ENCODE measurements at regions not wholly inside any gene's neighbourhood (a gene's known extent, or its start where the extent isn't known, plus 50 kb on each side); places are given as distances from the start of the nearest gene placed in this dataset.

- Histone ChIP-seq H3K14ac (ENCODE audit: low read length in 2 of 2) (no peak overlapping the region), H3K18ac (ENCODE audit: low read depth in 1 of 2, low read length in 2 of 2) (no peak overlapping the region), H3K27ac (ENCODE audit: low read length, poor library complexity, severe bottlenecking) (no peak overlapping the region), H3K9me3 (ENCODE audit: control insufficient read depth, low read length) (no peaks in the 10 kb centered on the region), H2AFZ (ENCODE audit: low read depth, low read length) (no peak overlapping the region), H3K4me3 (ENCODE audit: insufficient read depth in 1 of 2, low read depth in 1 of 2, low read length in 2 of 2) (no peak overlapping the region), H2BK15ac (ENCODE audit: low read depth, poor library complexity, severe bottlenecking) (no peak overlapping the region), H3K23ac (ENCODE audit: low read length in 2 of 2) (no peak overlapping the region), H3K4ac (ENCODE audit: low read depth in 1 of 2, low read length in 2 of 2) (no peak overlapping the region), H2AK5ac (ENCODE audit: low read length, severe bottlenecking) (no peak overlapping the region), H2BK12ac (ENCODE audit: low read length in 2 of 2) (no peak overlapping the region), H3K9ac (ENCODE audit: low read length) (no peak overlapping the region), H3K36me3 (ENCODE audit: control insufficient read depth in 1 of 2, insufficient read depth in 2 of 2, low read depth in 1 of 2, low read length in 2 of 2) (no peaks in the 10 kb centered on the region), H3K4me2 (ENCODE audit: low read length, poor library complexity, severe bottlenecking) (no peak overlapping the region), H2BK5ac (ENCODE audit: low read depth, low read length, poor library complexity, severe bottlenecking) (no peak overlapping the region), H2BK120ac (ENCODE audit: low read depth, low read length) (no peak overlapping the region), H4K8ac (ENCODE audit: low read length) (no peak overlapping the region), H4K91ac (ENCODE audit: low read length) (no peak overlapping the region), H3K27me3 (ENCODE audit: control insufficient read depth in 1 of 2, insufficient read depth in 1 of 2, low read length in 2 of 2) (no peaks in the 10 kb centered on the region), H3K79me1 (replicated peaks; ENCODE audit: low read length, poor library complexity, severe bottlenecking) (no peaks in the 10 kb centered on the region), H3K4me1 (ENCODE audit: control insufficient read depth, insufficient read depth, low read depth, low read length) (no peaks in the 10 kb centered on the region)
- WGBS, result 70% methylated on average over 4 of the region's 5 CpGs
- DNase-seq, result no peak
These were observed 146.2 kb upstream of the PWP1 start for GRCh38 chr12:107539196-107539939.

- Histone ChIP-seq H2BK5ac (ENCODE audit: low read depth, low read length, poor library complexity, severe bottlenecking) (no peak overlapping the region), H3K4me1 (ENCODE audit: control insufficient read depth, insufficient read depth, low read depth, low read length) (no peaks in the 10 kb centered on the region), H3K4me2 (ENCODE audit: low read length, poor library complexity, severe bottlenecking) (no peak overlapping the region), H2AFZ (ENCODE audit: low read depth, low read length) (no peak overlapping the region), H3K9ac (ENCODE audit: low read length) (no peak overlapping the region), H3K18ac (ENCODE audit: low read depth in 1 of 2, low read length in 2 of 2) (no peak overlapping the region), H3K9me3 (ENCODE audit: control insufficient read depth, low read length) (no peaks in the 10 kb centered on the region), H3K79me1 (replicated peaks; ENCODE audit: low read length, poor library complexity, severe bottlenecking) (no peaks in the 10 kb centered on the region), H2AK5ac (ENCODE audit: low read length, severe bottlenecking) (no peak overlapping the region), H3K27me3 (ENCODE audit: control insufficient read depth in 1 of 2, insufficient read depth in 1 of 2, low read length in 2 of 2) (no peaks in the 10 kb centered on the region), H2BK15ac (ENCODE audit: low read depth, poor library complexity, severe bottlenecking) (no peak overlapping the region), H3K4ac (ENCODE audit: low read depth in 1 of 2, low read length in 2 of 2) (no peak overlapping the region), H3K36me3 (ENCODE audit: control insufficient read depth in 1 of 2, insufficient read depth in 2 of 2, low read depth in 1 of 2, low read length in 2 of 2) (no peaks in the 10 kb centered on the region), H3K14ac (ENCODE audit: low read length in 2 of 2) (no peak overlapping the region), H3K23ac (ENCODE audit: low read length in 2 of 2) (no peak overlapping the region), H3K4me3 (ENCODE audit: insufficient read depth in 1 of 2, low read depth in 1 of 2, low read length in 2 of 2) (no peak overlapping the region), H4K91ac (ENCODE audit: low read length) (no peak overlapping the region), H3K27ac (ENCODE audit: low read length, poor library complexity, severe bottlenecking) (no peak overlapping the region), H4K8ac (ENCODE audit: low read length) (no peak overlapping the region), H2BK12ac (ENCODE audit: low read length in 2 of 2) (no peak overlapping the region), H2BK120ac (ENCODE audit: low read depth, low read length) (no peak overlapping the region)
- DNase-seq, result no peak
- 78% methylated on average over 4 of the region's 7 CpGs for WGBS
These were observed 144.4 kb upstream of the PWP1 start for GRCh38 chr12:107541001-107541705.

GRCh38 chr12:107543416-107543815 is 142.2 kb upstream of the PWP1 start:
- Histone ChIP-seq H2BK12ac (ENCODE audit: low read length in 2 of 2) (no peak overlapping the region), H2BK15ac (ENCODE audit: low read depth, poor library complexity, severe bottlenecking) (no peak overlapping the region), H4K91ac (ENCODE audit: low read length) (no peak overlapping the region), H3K9me3 (ENCODE audit: control insufficient read depth, low read length) (no peaks in the 10 kb centered on the region), H4K8ac (ENCODE audit: low read length) (no peak overlapping the region), H2BK120ac (ENCODE audit: low read depth, low read length) (no peak overlapping the region), H3K23ac (ENCODE audit: low read length in 2 of 2) (no peak overlapping the region), H3K4me1 (ENCODE audit: control insufficient read depth, insufficient read depth, low read depth, low read length) (no peaks in the 10 kb centered on the region), H3K27me3 (ENCODE audit: control insufficient read depth in 1 of 2, insufficient read depth in 1 of 2, low read length in 2 of 2) (no peaks in the 10 kb centered on the region), H3K4ac (ENCODE audit: low read depth in 1 of 2, low read length in 2 of 2) (no peak overlapping the region), H3K9ac (ENCODE audit: low read length) (no peak overlapping the region), H3K79me1 (replicated peaks; ENCODE audit: low read length, poor library complexity, severe bottlenecking) (no peaks in the 10 kb centered on the region), H3K36me3 (ENCODE audit: control insufficient read depth in 1 of 2, insufficient read depth in 2 of 2, low read depth in 1 of 2, low read length in 2 of 2) (no peaks in the 10 kb centered on the region), H3K18ac (ENCODE audit: low read depth in 1 of 2, low read length in 2 of 2) (no peak overlapping the region), H3K4me3 (ENCODE audit: insufficient read depth in 1 of 2, low read depth in 1 of 2, low read length in 2 of 2) (no peak overlapping the region), H2AFZ (ENCODE audit: low read depth, low read length) (no peak overlapping the region), H3K14ac (ENCODE audit: low read length in 2 of 2) (no peak overlapping the region), H3K4me2 (ENCODE audit: low read length, poor library complexity, severe bottlenecking) (no peak overlapping the region), H2AK5ac (ENCODE audit: low read length, severe bottlenecking) (no peak overlapping the region), H3K27ac (ENCODE audit: low read length, poor library complexity, severe bottlenecking) (no peak overlapping the region), H2BK5ac (ENCODE audit: low read depth, low read length, poor library complexity, severe bottlenecking) (no peak overlapping the region)
- WGBS, result 83% methylated on average over 5 of the region's 5 CpGs
- DNase-seq, result no peak

- Histone ChIP-seq H3K18ac (ENCODE audit: low read depth in 1 of 2, low read length in 2 of 2) (no peak overlapping the region), H3K4me2 (ENCODE audit: low read length, poor library complexity, severe bottlenecking) (no peak overlapping the region), H3K23ac (ENCODE audit: low read length in 2 of 2) (no peak overlapping the region), H2AK5ac (ENCODE audit: low read length, severe bottlenecking) (no peak overlapping the region), H2BK5ac (ENCODE audit: low read depth, low read length, poor library complexity, severe bottlenecking) (no peak overlapping the region), H3K27me3 (ENCODE audit: control insufficient read depth in 1 of 2, insufficient read depth in 1 of 2, low read length in 2 of 2) (no peaks in the 10 kb centered on the region), H3K9me3 (ENCODE audit: control insufficient read depth, low read length) (peaks cover 3% of the 10 kb centered on the region), H3K4me3 (ENCODE audit: insufficient read depth in 1 of 2, low read depth in 1 of 2, low read length in 2 of 2) (no peak overlapping the region), H4K8ac (ENCODE audit: low read length) (no peak overlapping the region), H3K79me1 (replicated peaks; ENCODE audit: low read length, poor library complexity, severe bottlenecking) (no peaks in the 10 kb centered on the region), H2BK12ac (ENCODE audit: low read length in 2 of 2) (no peak overlapping the region), H3K14ac (ENCODE audit: low read length in 2 of 2) (no peak overlapping the region), H2BK15ac (ENCODE audit: low read depth, poor library complexity, severe bottlenecking) (no peak overlapping the region), H3K4me1 (ENCODE audit: control insufficient read depth, insufficient read depth, low read depth, low read length) (no peaks in the 10 kb centered on the region), H3K4ac (ENCODE audit: low read depth in 1 of 2, low read length in 2 of 2) (no peak overlapping the region), H4K91ac (ENCODE audit: low read length) (no peak overlapping the region), H3K36me3 (ENCODE audit: control insufficient read depth in 1 of 2, insufficient read depth in 2 of 2, low read depth in 1 of 2, low read length in 2 of 2) (no peaks in the 10 kb centered on the region), H2AFZ (ENCODE audit: low read depth, low read length) (no peak overlapping the region), H2BK120ac (ENCODE audit: low read depth, low read length) (no peak overlapping the region), H3K27ac (ENCODE audit: low read length, poor library complexity, severe bottlenecking) (no peak overlapping the region), H3K9ac (ENCODE audit: low read length) (no peak overlapping the region)
- WGBS, result 51% methylated on average over 4 of the region's 4 CpGs
- no peak for DNase-seq
These were observed 141.8 kb upstream of the PWP1 start for GRCh38 chr12:107543841-107544240.

Data from mesenchymal stem cell (in vitro differentiated cells and primary cell).